H9 (cell line): ENCODE measurements at regions not wholly inside any gene's neighbourhood (a gene's known extent, or its start where the extent isn't known, plus 50 kb on each side); places are given as distances from the start of the nearest gene placed in this dataset.

ENCODE experiments used
- DNase-seq: peaks from one replicate; pipeline ENCODE4 v3.0.0-alpha.2; 2017
- H2AFZ ChIP-seq: one replicate; pipeline ENCODE4 v1.6.1; 2013; ENCODE audit warnings: mild to moderate bottlenecking, low read length, control low read depth, moderate library complexity
- H2AK5ac ChIP-seq: 2 replicates; pipeline ENCODE4 v1.6.1; 2013; ENCODE audit warnings: low read length, control low read depth, mixed read lengths; ENCODE audit not compliant: insufficient read length
- H2BK120ac ChIP-seq: one replicate; pipeline ENCODE4 v1.6.1; 2013; ENCODE audit warnings: low read depth, mild to moderate bottlenecking, low read length, control low read depth, inconsistent platforms; ENCODE audit not compliant: poor library complexity, severe bottlenecking
- H2BK12ac ChIP-seq: 2 replicates; pipeline ENCODE4 v1.6.1; 2013; ENCODE audit warnings: low read length, control low read depth, mixed read lengths, low read depth; ENCODE audit not compliant: insufficient read length
- H2BK15ac ChIP-seq: 2 replicates; pipeline ENCODE4 v1.6.1; 2013; ENCODE audit warnings: low read depth, low read length, control low read depth
- H2BK20ac ChIP-seq: one replicate; pipeline ENCODE4 v1.6.1; 2013; ENCODE audit warnings: low read depth, mild to moderate bottlenecking, low read length, control low read depth, inconsistent platforms; ENCODE audit not compliant: poor library complexity, severe bottlenecking
- H2BK5ac ChIP-seq: 2 replicates; pipeline ENCODE4 v1.6.1; 2013; ENCODE audit warnings: low read length, control low read depth, mixed read lengths; ENCODE audit not compliant: insufficient read length
- H3K14ac ChIP-seq: 2 replicates; pipeline ENCODE4 v1.6.1; 2013; ENCODE audit warnings: low read length, control low read depth; ENCODE audit not compliant: insufficient read depth
- H3K18ac ChIP-seq: 2 replicates; pipeline ENCODE4 v1.6.1; 2013; ENCODE audit warnings: low read depth, mild to moderate bottlenecking, mixed read lengths, low read length, control low read depth; ENCODE audit not compliant: insufficient read length
- H3K23ac ChIP-seq: 2 replicates; pipeline ENCODE4 v1.6.1; 2013; ENCODE audit warnings: low read length, control low read depth, mixed read lengths, low read depth; ENCODE audit not compliant: insufficient read length
- H3K23me2 ChIP-seq: 2 replicates; pipeline ENCODE4 v1.6.1; 2013; ENCODE audit warnings: low read depth, mild to moderate bottlenecking, mixed read lengths, low read length, control low read depth; ENCODE audit not compliant: insufficient read length, poor library complexity, severe bottlenecking
- H3K27ac ChIP-seq: 2 replicates; pipeline ENCODE4 v1.5.1; 2013; ENCODE audit warnings: low read length, control low read depth, mixed read lengths, low read depth; ENCODE audit not compliant: insufficient read length
- H3K27me3 ChIP-seq: 2 replicates; pipeline ENCODE4 v1.6.1; 2013; ENCODE audit warnings: low read length, control low read depth, inconsistent platforms; ENCODE audit not compliant: insufficient read depth
- H3K4ac ChIP-seq: 2 replicates; pipeline ENCODE4 v1.6.1; 2013; ENCODE audit warnings: low read depth, mild to moderate bottlenecking, control low read depth, inconsistent platforms, low read length, moderate library complexity
- H3K4me1 ChIP-seq: 2 replicates; pipeline ENCODE4 v1.6.1; 2013; ENCODE audit warnings: low read length, control low read depth, inconsistent platforms; ENCODE audit not compliant: insufficient read depth
- H3K4me2 ChIP-seq: 2 replicates; pipeline ENCODE4 v1.6.1; 2013; ENCODE audit warnings: low read length, control low read depth, mixed read lengths; ENCODE audit not compliant: insufficient read length, insufficient read depth
- H3K56ac ChIP-seq: 2 replicates; pipeline ENCODE4 v1.6.1; 2013; ENCODE audit warnings: low read depth, mild to moderate bottlenecking, mixed read lengths, low read length, control low read depth; ENCODE audit not compliant: insufficient read length
- H3K79me1 ChIP-seq: 2 replicates; pipeline ENCODE4 v1.6.1; 2013; ENCODE audit warnings: low read depth, mild to moderate bottlenecking, moderate library complexity, low read length, control low read depth, inconsistent platforms; ENCODE audit not compliant: insufficient read depth, poor library complexity, severe bottlenecking
- H3K79me2 ChIP-seq: 2 replicates; pipeline ENCODE4 v1.6.1; 2013; ENCODE audit warnings: low read length, control low read depth, inconsistent platforms; ENCODE audit not compliant: insufficient read depth
- H3K9ac ChIP-seq: 2 replicates; pipeline ENCODE4 v1.6.1; 2013; ENCODE audit warnings: low read length, control low read depth, mixed read lengths; ENCODE audit not compliant: insufficient read length; ENCODE audit errors: extremely low read depth
- H3K9me3 ChIP-seq: one replicate; pipeline ENCODE4 v1.6.1; 2013; ENCODE audit warnings: low read depth, low read length, inconsistent platforms; ENCODE audit not compliant: control insufficient read depth
- H3T11ph ChIP-seq: one replicate; pipeline ENCODE4 v1.6.1; 2013; ENCODE audit warnings: mild to moderate bottlenecking, low read length, control low read depth, inconsistent platforms
- H4K20me1 ChIP-seq: one replicate; pipeline ENCODE4 v1.6.1; 2013; ENCODE audit not compliant: control insufficient read depth, insufficient read length, insufficient read depth
- H4K5ac ChIP-seq: 2 replicates; pipeline ENCODE4 v1.6.1; 2013; ENCODE audit warnings: low read depth, mild to moderate bottlenecking, mixed read lengths, low read length, control low read depth; ENCODE audit not compliant: insufficient read length
- H4K8ac ChIP-seq: replicated peaks from 2 replicates; pipeline ENCODE4 v1.6.1; 2013; ENCODE audit warnings: low read length, control low read depth, mixed read lengths, low read depth; ENCODE audit not compliant: insufficient read length
- H4K91ac ChIP-seq: 2 replicates; pipeline ENCODE4 v1.6.1; 2013; ENCODE audit warnings: low read depth, mild to moderate bottlenecking, moderate library complexity, mixed read lengths, low read length, control low read depth; ENCODE audit not compliant: insufficient read length
- H3K27ac Mint-ChIP-seq, 3 experiments: 2 replicates in 2 of 3; 3 replicates in 1 of 3; pipeline ENCODE4 v1.8.0; 2020 to 2021; ENCODE audit warnings: mixed read lengths in 3 of 3, mild to moderate bottlenecking in 1 of 3, moderate library complexity in 1 of 3
- H3K27me3 Mint-ChIP-seq: 2 replicates; pipeline ENCODE4 v1.8.0; 2021; ENCODE audit warnings: low read depth, mild to moderate bottlenecking, moderate library complexity, mixed read lengths
- H3K36me3 Mint-ChIP-seq, 3 experiments: 2 replicates in 2 of 3; 3 replicates in 1 of 3; pipeline ENCODE4 v1.8.0; 2020 to 2021; ENCODE audit warnings: low read depth in 3 of 3, mixed read lengths in 3 of 3; ENCODE audit not compliant: insufficient read depth in 1 of 3
- H3K4me1 Mint-ChIP-seq, 2 experiments: 2 replicates each; pipeline ENCODE4 v1.8.0; 2020; ENCODE audit warnings: mixed read lengths in 2 of 2
- H3K4me3 Mint-ChIP-seq, 2 experiments: 2 replicates in 1 of 2; 3 replicates in 1 of 2; pipeline ENCODE4 v1.8.0; 2020 to 2021; ENCODE audit warnings: mild to moderate bottlenecking in 2 of 2, mixed read lengths in 2 of 2, moderate library complexity in 1 of 2
- H3K9me3 Mint-ChIP-seq, 2 experiments: 2 replicates in 1 of 2; 3 replicates in 1 of 2; pipeline ENCODE4 v1.8.0; 2020; ENCODE audit warnings: mild to moderate bottlenecking in 2 of 2, mixed read lengths in 2 of 2, moderate library complexity in 1 of 2
- CTCF ChIP-seq: fragments of 200-600 bp; sonication (generic); conservative IDR thresholded peaks from 3 replicates; pipeline ENCODE4 v1.8.0; 2021; ENCODE audit warnings: antibody characterized with exemption, mild to moderate bottlenecking
- WGBS: extraction: QIAGEN DNeasy Blood & Tissue Kit; methylation state at CpG from one replicate; pipeline ENCODE4 v1.1.7; 2013; ENCODE audit warnings: missing lambda C conversion rate, low lambda C conversion rate, mixed read lengths; ENCODE audit not compliant: insufficient read length; ENCODE audit errors: extremely low coverage; 5-methylcytosine and 5-hydroxymethylcytosine counted together

GRCh38 chr1:101476541-101476940, 239.7 kb downstream of the S1PR1 start:
- H3K9ac ChIP-seq: no peak overlapping the region

More at GRCh38 chr1:101476541-101476940, 239.7 kb downstream of the S1PR1 start:
- Mint-ChIP-seq H3K4me1 (no peaks in the 10 kb centered on the region), H3K4me3 (no peak overlapping the region), H3K9me3 (peaks cover 0 to 6% of the 10 kb centered on the region in 2 experiments; a peak in 4 of 5 replicates), H3K36me3 (no peaks in the 10 kb centered on the region), H3K27me3 (no peaks in the 10 kb centered on the region), H3K27ac (no peak overlapping the region)
- Histone ChIP-seq H3K79me1 (no peaks in the 10 kb centered on the region), H3K4me2 (no peak overlapping the region), H3K18ac (no peak overlapping the region), H4K8ac (no peak overlapping the region), H3K23ac (no peak overlapping the region), H3K9me3 (peaks cover 6% of the 10 kb centered on the region), H3K27ac (no peak overlapping the region), H2AK5ac (no peak overlapping the region), H3K4ac (no peak overlapping the region), H3K79me2 (no peaks in the 10 kb centered on the region), H3K4me1 (no peaks in the 10 kb centered on the region), H4K5ac (no peak overlapping the region), H3K23me2 (no peaks in the 10 kb centered on the region), H3K27me3 (no peaks in the 10 kb centered on the region), H2BK20ac (no peak overlapping the region), H4K20me1 (no peaks in the 10 kb centered on the region), H3T11ph (no peak overlapping the region), H2AFZ (no peak overlapping the region), H4K91ac (no peak overlapping the region), H2BK12ac (no peak overlapping the region), H2BK15ac (no peak overlapping the region), H3K56ac (no peak overlapping the region), H2BK120ac (no peak overlapping the region), H2BK5ac (no peak overlapping the region), H3K14ac (no peak overlapping the region)
- TF ChIP-seq CTCF: no peak
- DNase-seq: no peak
- WGBS: no CpG with 5 or more reads among the region's 1 CpG
